Limb (tissue), 2 donors: ENCODE measurements at regions not wholly inside any gene's neighbourhood (a gene's known extent, or its start where the extent isn't known, plus 50 kb on each side); places are given as distances from the start of the nearest gene placed in this dataset.
"Not testable (repeated sequence)": the region's sequence is repeated elsewhere in the genome, so short reads cannot be mapped to it uniquely, and the experiment has no call there.

Experiments used
- DNase-seq, 2 donors: peaks; one replicate each; pipeline ENCODE4 v3.0.0-alpha.2; 2016; ENCODE audit errors: extremely low spot score in 2 of 2

DNA sequence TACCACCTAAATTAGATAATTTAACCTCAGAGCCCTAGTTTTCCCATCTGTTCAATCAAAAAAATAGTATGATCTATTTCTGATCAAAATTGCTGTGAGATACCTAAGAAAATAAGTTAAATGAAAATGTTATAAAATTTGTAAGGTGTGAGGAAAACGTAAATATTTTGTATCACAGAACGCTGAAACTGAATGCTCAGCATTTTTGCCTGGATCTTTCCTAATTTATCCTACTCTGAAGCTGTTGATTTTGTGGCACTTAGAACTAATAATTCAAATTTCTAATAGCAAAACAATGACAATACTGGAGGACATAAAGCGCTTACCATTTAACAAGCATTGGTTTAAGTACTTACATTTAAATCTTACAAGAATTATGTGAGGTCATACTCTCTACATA lies 674.2 kb downstream of the FAM181B start:
- no peak for DNase-seq

GRCh38 chr11:82056450-82056849 lies 677.2 kb downstream of the FAM181B start:
- DNase-seq: no peak

DNA sequence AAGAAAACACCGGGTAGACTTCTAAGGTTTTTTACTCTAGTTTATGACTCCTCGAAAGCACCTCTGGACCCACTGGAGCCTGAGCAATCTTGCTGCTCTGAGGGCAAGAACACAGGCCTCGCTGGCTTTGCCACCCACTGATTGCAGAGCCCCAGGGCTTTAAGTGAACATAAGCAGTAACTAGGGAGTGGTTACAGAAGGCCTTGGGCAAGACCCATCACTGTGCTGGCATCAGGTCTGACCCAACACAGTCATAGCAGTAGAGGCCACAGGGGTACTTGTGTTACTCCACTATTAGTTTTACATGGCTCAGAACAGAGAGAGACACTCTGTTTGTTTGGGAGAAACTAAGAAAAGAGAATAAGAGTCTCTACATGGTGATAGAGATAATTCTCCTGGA lies 684.5 kb downstream of the FAM181B start:
- DNase-seq: no peak

GRCh38 chr11:82047200-82047599 lies 686.5 kb downstream of the FAM181B start:
- DNase-seq: no peak

- peak in 1 of 2 donors; percentile 38 for DNase-seq
Measured at GRCh38 chr11:82046778-82047177, 686.9 kb downstream of the FAM181B start.

DNA sequence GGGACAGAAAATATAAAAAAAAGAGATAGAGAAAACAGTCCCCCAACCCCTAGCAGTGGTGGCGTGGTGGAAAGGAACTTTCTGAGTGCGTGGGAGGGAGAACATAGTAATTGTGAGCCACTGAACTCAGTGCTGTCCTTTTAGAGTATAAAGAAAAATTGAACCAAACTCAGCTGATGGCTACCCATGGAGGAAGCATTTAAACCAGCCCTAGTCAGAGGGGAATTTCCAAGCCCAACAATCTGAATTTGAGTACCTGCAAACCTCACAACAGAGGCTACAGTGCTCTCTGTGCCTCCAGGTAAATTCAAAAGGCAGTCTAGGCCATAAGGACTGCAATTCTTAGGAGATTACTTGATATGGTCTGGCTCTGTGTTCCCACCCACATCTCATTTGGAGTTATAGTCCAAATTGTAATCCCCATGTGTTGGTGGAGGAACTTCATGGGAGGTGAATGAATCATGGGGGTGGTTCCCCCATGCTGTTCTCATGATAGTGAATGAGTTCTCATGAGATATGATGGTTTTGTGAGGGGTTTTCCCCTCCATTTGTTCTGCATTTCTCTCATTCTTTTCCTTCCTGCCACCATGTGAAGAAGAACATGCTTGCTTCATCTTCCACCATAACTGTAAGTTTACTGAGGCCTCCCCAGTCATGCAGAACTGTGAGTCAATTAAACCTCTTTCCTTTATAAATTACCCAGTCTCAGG lies 687.8 kb downstream of the FAM181B start:
- no peak for DNase-seq

DNA sequence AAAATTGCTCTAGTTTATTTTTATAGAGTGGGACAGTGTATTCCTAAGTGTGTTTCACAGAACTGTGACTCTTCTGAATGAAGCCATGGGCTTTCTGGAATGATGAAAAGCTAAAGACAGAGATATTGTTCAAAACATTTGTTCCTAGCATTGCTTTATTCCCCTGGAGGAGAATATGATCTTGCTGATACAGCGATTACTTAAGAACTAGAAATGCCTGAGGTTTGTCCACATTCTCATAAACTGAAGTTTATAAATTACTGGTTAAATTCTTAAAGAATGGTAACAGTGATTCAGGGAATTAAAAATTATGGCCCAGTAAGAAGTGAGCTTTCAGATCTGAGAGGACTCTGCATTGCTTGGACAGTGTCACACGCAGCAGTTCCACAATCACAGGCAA lies 690.3 kb downstream of the FAM181B start:
- no peak for DNase-seq

- DNase-seq: no peak
Measured at GRCh38 chr11:82041764-82042163, 691.9 kb downstream of the FAM181B start.

DNA sequence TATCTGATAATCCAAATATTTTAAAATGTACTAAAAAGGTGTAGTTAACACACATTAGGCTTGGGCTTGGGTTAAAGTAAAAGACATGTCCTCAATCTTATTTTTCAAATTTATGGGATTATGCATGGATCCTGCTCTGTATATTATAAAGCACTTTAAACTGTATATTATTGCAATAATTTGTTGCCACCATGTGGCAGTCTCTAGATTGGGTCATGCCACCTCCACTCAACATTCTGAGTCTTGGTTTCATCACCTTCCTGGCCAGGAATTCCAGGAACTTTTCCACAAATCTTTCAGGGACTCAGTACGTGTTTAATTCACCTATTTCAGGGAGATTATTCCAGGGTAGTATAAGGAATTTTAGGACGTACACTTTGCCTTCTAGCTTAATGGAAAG lies 695.5 kb downstream of the FAM181B start:
- DNase-seq: no peak

GRCh38 chr11:82034527-82034926 lies 699.1 kb downstream of the FAM181B start:
- no peak for DNase-seq

DNA sequence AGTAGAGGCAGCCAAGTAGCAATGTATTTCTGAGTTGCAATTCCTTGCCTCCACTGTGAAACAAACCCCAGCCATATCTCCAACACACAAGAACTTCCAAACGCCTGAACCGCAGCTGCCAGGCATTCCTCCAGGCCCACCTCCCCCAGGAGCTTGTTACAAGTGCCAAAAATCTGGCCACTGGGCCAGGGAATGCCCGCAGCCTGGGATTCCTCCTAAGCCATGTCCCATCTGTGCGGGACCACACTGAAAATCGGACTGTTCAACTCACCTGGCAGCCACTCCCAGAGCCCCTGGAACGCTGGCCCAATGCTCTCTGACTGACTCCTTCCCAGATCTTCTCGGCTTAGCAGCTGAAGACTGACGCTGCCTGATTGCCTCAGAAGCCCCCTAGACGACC lies 706.3 kb downstream of the FAM181B start:
- DNase-seq: not testable (repeated sequence)

GRCh38 chr11:82024760-82025159 lies 708.9 kb downstream of the FAM181B start:
- no peak for DNase-seq

DNA sequence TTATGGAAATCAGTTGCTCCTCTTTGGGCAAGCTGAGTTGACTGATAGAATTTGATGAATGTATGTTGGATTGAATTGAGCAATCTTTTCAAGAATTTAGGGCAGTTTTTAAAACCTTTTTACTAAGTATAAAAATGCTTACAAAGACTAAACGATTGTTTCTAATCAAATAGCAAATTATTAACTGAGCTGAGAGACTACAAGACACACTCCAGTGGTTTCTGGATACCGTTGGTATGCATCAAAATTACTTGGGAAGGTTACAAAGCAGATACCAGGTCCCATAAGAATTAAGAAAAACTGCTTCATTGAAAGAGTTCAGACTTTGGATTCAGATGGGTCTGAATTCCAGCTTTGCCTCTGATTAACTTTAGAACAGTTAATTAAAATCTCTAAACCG lies 721.4 kb downstream of the FAM181B start:
- no peak for DNase-seq

- no peak for DNase-seq
Measured at GRCh38 chr11:82009133-82009532, 724.5 kb downstream of the FAM181B start.

- no peak for DNase-seq
Measured at GRCh38 chr11:82007521-82007920, 726.1 kb downstream of the FAM181B start.

DNA sequence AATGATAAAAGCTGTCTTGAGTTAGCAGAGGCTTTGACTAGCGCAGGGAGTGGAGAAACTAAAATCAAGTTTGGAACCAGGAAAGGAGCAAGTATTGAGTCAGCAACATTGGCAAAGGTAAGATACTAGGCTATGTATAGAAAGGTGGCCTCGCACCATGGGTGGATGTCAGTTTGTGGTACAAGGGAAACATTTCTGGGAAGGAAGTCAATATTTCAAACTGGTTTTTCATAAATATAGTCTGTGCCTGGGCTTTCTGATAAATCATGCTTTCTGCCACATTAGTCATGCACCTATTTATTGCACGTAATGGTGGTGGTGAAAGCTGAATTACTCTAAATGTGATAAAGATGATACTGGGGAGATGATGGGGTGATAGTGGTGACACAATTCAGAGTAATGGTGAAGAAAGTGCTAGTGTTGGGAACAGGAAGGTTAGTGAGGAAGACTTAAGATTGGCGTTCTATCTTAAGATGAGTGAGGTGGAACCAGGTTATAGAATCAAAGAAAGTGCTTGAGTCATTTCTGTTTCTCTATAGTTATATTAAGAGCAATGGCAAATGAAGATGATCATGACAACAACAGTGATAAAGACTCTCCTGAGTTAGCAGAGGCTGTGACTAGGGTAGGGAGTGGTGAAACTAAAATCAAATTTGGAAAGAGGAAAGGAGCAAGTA lies 729.0 kb downstream of the FAM181B start:
- DNase-seq: no peak

DNA sequence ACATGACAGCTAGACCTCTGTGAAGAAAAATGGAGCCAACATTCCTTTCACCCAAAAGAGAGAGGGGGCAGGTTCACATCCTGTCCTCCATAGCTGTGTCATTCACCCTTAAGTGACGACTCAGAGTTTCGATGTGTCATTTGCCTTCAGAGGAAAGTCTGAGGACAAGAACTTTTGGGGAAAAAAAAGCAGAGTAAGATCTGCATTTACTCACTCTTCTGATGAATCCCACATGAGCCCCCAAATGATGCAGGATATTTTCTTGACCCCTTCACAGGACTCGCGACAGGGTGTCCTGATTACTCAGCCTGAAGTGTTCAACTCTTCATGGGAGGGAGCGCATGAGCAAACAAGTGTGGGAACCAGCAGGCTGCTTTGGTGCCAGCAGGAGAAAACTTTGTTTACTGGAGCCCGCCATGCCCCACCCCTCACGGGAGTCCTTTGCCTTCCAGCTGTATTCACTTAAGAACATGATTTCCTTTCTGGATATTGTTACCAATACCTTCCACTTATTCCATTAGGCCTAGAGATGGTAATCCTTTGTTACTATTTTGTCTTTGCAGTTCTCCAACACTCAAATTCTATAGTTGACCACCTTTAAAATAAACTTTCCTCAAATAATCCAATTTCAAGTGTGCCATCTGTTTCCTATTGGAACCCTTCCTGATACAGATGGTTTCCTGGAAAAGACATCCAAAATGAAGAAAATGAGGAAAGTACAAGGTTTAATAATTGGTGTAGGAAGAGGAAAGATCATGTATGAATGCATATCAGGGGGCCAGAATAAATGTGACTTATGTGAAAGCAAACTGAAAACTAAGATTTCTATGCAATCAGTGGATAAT lies 729.8 kb downstream of the FAM181B start:
- DNase-seq: no peak

- DNase-seq: no peak
Measured at GRCh38 chr11:82003024-82003423, 730.6 kb downstream of the FAM181B start.

DNA sequence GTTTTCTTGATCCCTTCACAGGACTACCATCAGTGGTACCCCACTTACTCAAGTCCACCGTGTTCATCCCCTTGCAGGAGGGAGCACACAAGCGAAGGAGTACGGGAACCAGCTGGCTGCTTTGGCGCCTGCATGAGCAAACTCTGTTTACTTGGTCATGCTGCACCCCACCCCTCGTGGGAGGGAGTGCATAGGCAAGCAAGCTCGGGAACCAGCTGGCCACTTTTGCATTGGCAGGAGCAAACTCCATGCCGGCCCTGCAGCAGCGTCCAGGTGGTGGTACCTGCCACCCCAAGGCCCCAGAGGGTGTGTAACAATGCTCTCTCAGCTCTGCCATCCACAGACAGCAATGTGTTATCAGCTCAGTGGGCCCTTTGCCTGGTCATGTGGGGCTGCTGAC lies 737.8 kb downstream of the FAM181B start:
- no peak for DNase-seq

- no peak for DNase-seq
Measured at GRCh38 chr11:81993755-81994154, 739.9 kb downstream of the FAM181B start.

- no peak for DNase-seq
Measured at GRCh38 chr11:81990659-81991443, 742.8 kb downstream of the FAM181B start.

DNA sequence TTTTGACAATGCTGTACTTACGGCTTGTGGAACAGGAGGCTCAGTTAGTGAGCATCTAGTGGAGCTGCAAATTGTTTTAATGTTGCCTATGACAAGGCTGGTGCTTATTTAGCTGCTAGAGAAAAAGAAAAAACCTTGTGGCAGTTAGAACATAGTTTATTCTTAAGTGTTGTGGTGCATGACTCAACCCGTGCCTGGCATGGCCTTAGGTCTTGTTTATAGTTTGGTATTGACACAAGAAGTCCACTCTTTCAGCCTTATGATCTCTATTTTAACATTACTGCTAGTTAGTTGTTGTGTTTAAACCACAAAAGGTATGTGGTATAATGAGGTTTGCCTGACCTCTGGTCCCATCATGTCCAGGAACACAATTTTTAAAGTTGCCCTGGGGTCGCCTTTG lies 744.6 kb downstream of the FAM181B start:
- no peak for DNase-seq
